Sigmoid colon (tissue), 6 donors: ENCODE measurements at regions not wholly inside any gene's neighbourhood (a gene's known extent, or its start where the extent isn't known, plus 50 kb on each side); places are given as distances from the start of the nearest gene placed in this dataset.
"Not testable (repeated sequence)": the region's sequence is repeated elsewhere in the genome, so short reads cannot be mapped to it uniquely, and the experiment has no call there.

ENCODE experiments used
- DNase-seq: peaks from one replicate; pipeline ENCODE4 v3.0.0-alpha.2; 2019
- H3K27ac ChIP-seq, 4 donors: fragments of 200-600 bp; sonication (generic); one replicate each; pipeline ENCODE4 v1.5.1; 2016 to 2019; ENCODE audit warnings: mild to moderate bottlenecking in 1 of 4
- H3K27me3 ChIP-seq, 3 donors: fragments of 200-600 bp; sonication (generic); one replicate each; pipeline ENCODE4 v1.5.1; 2019; ENCODE audit warnings: mild to moderate bottlenecking in 1 of 3
- H3K36me3 ChIP-seq, 4 donors: fragments of 200-600 bp; sonication (generic); one replicate each; pipeline ENCODE4 v1.5.1; 2016 to 2019
- H3K4me1 ChIP-seq, 4 donors: fragments of 200-600 bp; sonication (generic); one replicate each; pipeline ENCODE4 v1.5.1; 2017 to 2019
- H3K4me3 ChIP-seq, 4 donors: fragments of 200-600 bp; sonication (generic); one replicate each; pipeline ENCODE4 v1.5.1; 2017 to 2019; ENCODE audit warnings: mild to moderate bottlenecking in 2 of 4, moderate library complexity in 1 of 4
- H3K9me3 ChIP-seq, 4 donors: fragments of 200-600 bp in 3 of 4; sonication (generic) in 3 of 4; one replicate each; pipeline versions ENCODE4 v1.5.1 to v1.6.1; 2013 to 2019
- CTCF ChIP-seq, 4 experiments: fragments of 450-650 bp in 3 of 4; fragments of 200-600 bp in 1 of 4; IDR thresholded peaks; one replicate each; pipeline ENCODE4 v1.5.1; 2016 to 2019; ENCODE audit warnings: antibody characterized with exemption in 4 of 4, mild to moderate bottlenecking in 3 of 4, moderate library complexity in 2 of 4
- EP300 ChIP-seq, 4 donors: sonication (generic); formaldehyde crosslinking; IDR thresholded peaks; one replicate each; pipeline ENCODE4 v1.6.1; 2017; ENCODE audit warnings: antibody characterized with exemption in 4 of 4
- POLR2A ChIP-seq, 2 donors: fragments of 450-650 bp; IDR thresholded peaks; one replicate each; pipeline ENCODE4 v1.6.1; 2016; ENCODE audit warnings: antibody characterized with exemption in 2 of 2, mild to moderate bottlenecking in 2 of 2, moderate library complexity in 2 of 2
- POLR2AphosphoS5 ChIP-seq, 4 donors: sonication (generic); formaldehyde crosslinking; IDR thresholded peaks; one replicate each; pipeline ENCODE4 v1.6.1; 2017; ENCODE audit warnings: antibody characterized with exemption in 4 of 4
- WGBS, 2 donors: extraction: QIAGEN DNeasy Blood & Tissue Kit; methylation state at CpG; one replicate each; pipeline ENCODE4 v1.1.7; 2013; 5-methylcytosine and 5-hydroxymethylcytosine counted together
- intact Hi-C: fragments of 100-400 bp; cut with DNase I; formaldehyde crosslinking; loops from one replicate; pipeline ENCODE4 v1.15.1; 2023
- donor health status: healthy with polysubstance abuse.
- donor health status: healthy.

DNA sequence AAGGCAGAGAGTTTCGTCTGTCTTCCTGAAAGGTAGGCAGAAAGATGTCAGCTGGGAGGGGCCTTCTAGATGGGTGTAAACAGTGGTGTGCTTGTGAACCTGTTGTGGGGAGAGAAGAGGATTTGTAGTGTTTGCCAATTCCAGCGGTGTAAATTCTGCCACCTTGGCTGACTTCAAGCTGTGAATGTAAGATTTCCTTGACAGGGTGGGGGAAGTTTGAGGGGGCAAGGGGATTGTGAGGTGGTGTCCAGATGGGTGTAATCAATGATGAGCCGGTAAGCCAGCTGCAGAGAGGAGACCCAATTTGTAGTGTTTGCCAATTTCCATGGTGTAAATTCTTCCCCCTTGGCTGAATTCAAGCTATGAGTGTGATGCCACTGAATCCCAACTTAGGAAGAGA lies 61.0 kb upstream of the ADGRE5 start:
- Histone ChIP-seq H3K27me3 (no peaks in the 10 kb centered on the region), H3K4me1 (no peaks in the 10 kb centered on the region), H3K4me3 (no peak overlapping the region), H3K9me3 (peaks cover 0 to 9% (median 0%) of the 10 kb centered on the region in 4 donors), H3K27ac (no peak overlapping the region), H3K36me3 (no peaks in the 10 kb centered on the region)
- intact Hi-C loops, result no loop called here
- DNase-seq, result no peak
- no peak for TF ChIP-seq POLR2A (IDR thresholded peaks at IDR 0.05)
- no peak for TF ChIP-seq EP300 (IDR thresholded peaks at IDR 0.05)
- no peak for TF ChIP-seq POLR2AphosphoS5 (IDR thresholded peaks at IDR 0.05)
- TF ChIP-seq CTCF (IDR thresholded peaks at IDR 0.05), result no peak
- WGBS, 2 donors, result 85 to 93% methylated on average over 3 of the region's 3 CpGs

GRCh38 chr19:14319720-14320119 lies 61.5 kb upstream of the ADGRE5 start:
- H3K27me3 ChIP-seq, H3K36me3 ChIP-seq, DNase-seq, intact Hi-C loops, H3K4me1 ChIP-seq, H3K4me3 ChIP-seq, H3K27ac ChIP-seq, H3K9me3 ChIP-seq: not testable (repeated sequence)
- WGBS, 2 donors, result 96 to 97% methylated on average over 6 of the region's 6 CpGs

DNA sequence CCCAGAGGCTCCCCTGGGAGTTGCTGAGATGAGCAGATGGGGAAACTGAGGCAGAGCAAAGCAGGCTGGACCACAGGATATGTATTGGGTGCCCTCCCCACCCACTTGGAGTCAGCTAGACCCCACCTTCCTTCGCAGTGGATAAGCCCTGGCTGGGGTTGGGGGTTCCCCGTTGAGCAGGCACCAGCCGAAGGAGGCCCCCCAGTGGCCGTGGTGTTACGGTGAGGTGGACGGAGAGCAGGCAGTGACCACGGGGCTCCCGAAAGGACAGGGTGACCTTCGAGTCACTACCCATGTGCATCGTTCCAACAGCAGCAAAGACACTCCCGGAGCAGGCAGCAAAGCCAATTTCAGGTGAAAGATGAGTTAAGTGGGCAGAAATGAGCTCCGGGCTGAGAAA lies 62.4 kb upstream of the ADGRE5 start:
- Histone ChIP-seq H3K4me1 (no peaks in the 10 kb centered on the region), H3K4me3 (no peak overlapping the region), H3K27ac (no peak overlapping the region), H3K9me3 (peaks cover 0 to 9% (median 0%) of the 10 kb centered on the region in 4 donors), H3K27me3 (no peaks in the 10 kb centered on the region), H3K36me3 (no peaks in the 10 kb centered on the region)
- intact Hi-C loops, result no loop called here
- 15 to 39% methylated on average over 12 of the region's 12 CpGs for WGBS, 2 donors
- no peak for DNase-seq
- TF ChIP-seq EP300 (IDR thresholded peaks at IDR 0.05) (no peak), POLR2AphosphoS5 (IDR thresholded peaks at IDR 0.05) (no peak), POLR2A (IDR thresholded peaks at IDR 0.05) (no peak), CTCF (IDR thresholded peaks at IDR 0.05) (no peak)

DNA sequence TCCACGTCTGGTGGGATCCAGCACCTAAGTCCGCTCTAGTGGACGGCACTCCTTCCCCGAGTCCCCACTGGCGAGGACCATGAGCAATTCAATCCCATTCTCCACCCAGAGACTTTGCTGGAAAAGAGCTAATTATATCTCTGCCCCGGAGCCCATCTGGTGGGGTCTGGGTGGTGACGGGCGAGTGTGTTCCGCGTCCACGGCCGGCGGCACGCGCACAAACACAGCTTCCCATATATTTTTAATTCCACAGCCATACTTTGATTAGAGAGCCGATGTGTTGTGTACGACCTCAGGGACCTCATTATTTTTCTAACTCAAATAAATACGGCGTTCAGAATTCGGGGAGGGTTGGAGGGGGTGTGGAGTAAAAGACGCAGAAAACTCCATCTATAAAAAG lies 64.1 kb upstream of the ADGRE5 start:
- no peak for DNase-seq
- Histone ChIP-seq H3K9me3 (peaks cover 0 to 9% (median 0%) of the 10 kb centered on the region in 4 donors), H3K27ac (no peak overlapping the region), H3K4me3 (no peak overlapping the region), H3K36me3 (no peaks in the 10 kb centered on the region), H3K27me3 (no peaks in the 10 kb centered on the region), H3K4me1 (no peaks in the 10 kb centered on the region)
- WGBS, 2 donors, result 85 to 87% methylated on average over 21 of the region's 21 CpGs
- TF ChIP-seq EP300 (IDR thresholded peaks at IDR 0.05), result no peak
- TF ChIP-seq CTCF (IDR thresholded peaks at IDR 0.05), result no peak
- TF ChIP-seq POLR2A (IDR thresholded peaks at IDR 0.05), result no peak
- no peak for TF ChIP-seq POLR2AphosphoS5 (IDR thresholded peaks at IDR 0.05)
- intact Hi-C loops, result no loop called here

DNA sequence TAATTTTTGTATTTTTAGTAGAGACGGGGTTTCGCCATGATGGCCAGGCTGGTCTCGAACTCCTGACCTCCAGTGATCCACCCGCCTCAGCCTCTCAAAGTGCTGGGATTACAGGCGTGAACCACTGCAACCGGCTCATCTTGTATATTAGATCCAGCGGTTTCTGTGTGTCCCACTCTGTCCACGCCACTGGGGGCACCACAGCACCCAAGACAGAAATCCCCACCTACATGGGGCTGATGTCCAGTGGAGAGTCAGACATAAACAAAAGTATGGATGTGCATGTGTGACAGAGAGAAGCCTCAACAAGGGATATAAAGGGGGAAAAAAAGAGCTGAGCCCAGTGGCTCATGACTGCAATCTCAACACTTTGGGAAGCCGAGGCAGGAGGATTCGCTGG lies 65.8 kb upstream of the ADGRE5 start:
- Histone ChIP-seq H3K36me3 (no peaks in the 10 kb centered on the region), H3K4me1 (no peaks in the 10 kb centered on the region), H3K9me3 (peaks cover 0 to 7% (median 0%) of the 10 kb centered on the region in 4 donors), H3K27ac (no peak overlapping the region), H3K27me3 (no peaks in the 10 kb centered on the region), H3K4me3 (no peak overlapping the region)
- TF ChIP-seq POLR2A (IDR thresholded peaks at IDR 0.05) (no peak), EP300 (IDR thresholded peaks at IDR 0.05) (no peak), POLR2AphosphoS5 (IDR thresholded peaks at IDR 0.05) (no peak), CTCF (IDR thresholded peaks at IDR 0.05) (no peak)
- 84 to 91% methylated on average over 10 of the region's 10 CpGs for WGBS, 2 donors
- no peak for DNase-seq
- intact Hi-C loops, result no loop called here
